Amygdala (tissue), 56 donors: ENCODE measurements at regions not wholly inside any gene's neighbourhood (a gene's known extent, or its start where the extent isn't known, plus 50 kb on each side); places are given as distances from the start of the nearest gene placed in this dataset.
"Not testable (repeated sequence)": the region's sequence is repeated elsewhere in the genome, so short reads cannot be mapped to it uniquely, and the experiment has no call there.

Source experiments
- DNase-seq, 56 donors: peaks; one replicate each; lab custom pipeline; 2025; lab: John Stamatoyannopoulos, UW

GRCh38 chr1:121518726-121519041 is 333.9 kb downstream of the SRGAP2C start:
- peak in 1 of 56 donors; percentile 31 for DNase-seq

- peak in 51 of 56 donors; percentile 5 to 81 (median 52) for DNase-seq
These were observed 334.4 kb downstream of the SRGAP2C start for GRCh38 chr1:121519042-121519755.

- DNase-seq, result not testable (repeated sequence)
These were observed 335.0 kb downstream of the SRGAP2C start for GRCh38 chr1:121519756-121520286.

GRCh38 chr1:121522061-121522759 is 337.4 kb downstream of the SRGAP2C start:
- DNase-seq, result no peak

- not testable (repeated sequence) for DNase-seq
These were observed 338.3 kb downstream of the SRGAP2C start for GRCh38 chr1:121523112-121523511.

GRCh38 chr1:121525355-121525754 is 340.6 kb downstream of the SRGAP2C start:
- DNase-seq, result no peak

GRCh38 chr1:121528958-121529357 is 344.2 kb downstream of the SRGAP2C start:
- DNase-seq, result not testable (repeated sequence)

- peak in 1 of 56 donors; percentile 5 for DNase-seq
These were observed 345.3 kb downstream of the SRGAP2C start for GRCh38 chr1:121530026-121530425.

- not testable (repeated sequence) for DNase-seq
These were observed 347.0 kb downstream of the SRGAP2C start for GRCh38 chr1:121531747-121532146.

GRCh38 chr1:121538148-121538547 is 353.4 kb downstream of the SRGAP2C start:
- DNase-seq, result not testable (repeated sequence)

- no peak for DNase-seq
These were observed 354.3 kb downstream of the SRGAP2C start for GRCh38 chr1:121538943-121539575.

GRCh38 chr1:121543988-121544387 is 359.2 kb downstream of the SRGAP2C start:
- DNase-seq, result not testable (repeated sequence)

- DNase-seq, result no peak
These were observed 359.7 kb downstream of the SRGAP2C start for GRCh38 chr1:121544500-121544899.

- not testable (repeated sequence) for DNase-seq
These were observed 361.1 kb downstream of the SRGAP2C start for GRCh38 chr1:121545899-121546298.

GRCh38 chr1:121546830-121547591 is 362.2 kb downstream of the SRGAP2C start:
- no peak for DNase-seq

GRCh38 chr1:121547726-121548125 is 363.0 kb downstream of the SRGAP2C start:
- DNase-seq, result not testable (repeated sequence)

- not testable (repeated sequence) for DNase-seq
These were observed 366.0 kb downstream of the SRGAP2C start for GRCh38 chr1:121550817-121551216.

- not testable (repeated sequence) for DNase-seq
These were observed 366.7 kb downstream of the SRGAP2C start for GRCh38 chr1:121551491-121551890.

- not testable (repeated sequence) for DNase-seq
These were observed 371.8 kb downstream of the SRGAP2C start for GRCh38 chr1:121556560-121556959.

- DNase-seq, result not testable (repeated sequence)
These were observed 373.3 kb downstream of the SRGAP2C start for GRCh38 chr1:121558034-121558433.
